ENCODE measurements at regions not wholly inside any gene's neighbourhood (a gene's known extent, or its start where the extent isn't known, plus 50 kb on each side); places are given as distances from the start of the nearest gene placed in this dataset.

DNA sequence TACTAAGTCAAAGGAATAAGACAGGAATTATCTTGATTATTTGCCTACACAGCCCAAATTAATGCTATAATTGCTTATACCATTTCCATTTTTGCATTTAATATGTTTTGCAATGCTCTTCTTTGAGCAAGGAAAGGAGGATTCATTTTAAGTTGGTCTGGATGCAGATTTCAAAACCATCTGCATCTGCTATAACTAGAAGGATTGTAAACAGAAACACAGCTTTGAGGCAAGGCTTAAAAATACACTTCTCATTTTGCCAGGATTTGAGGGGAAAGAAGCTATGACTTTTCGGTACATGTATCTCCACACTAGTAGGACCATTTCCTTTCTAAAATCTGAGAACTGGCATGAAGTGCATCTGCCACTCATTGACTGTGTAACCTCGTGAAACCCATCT lies 95.9 kb upstream of the MTNR1B start:
- no peak overlapping the region for H3K4me3 Mint-ChIP-seq
- no peaks in the 10 kb centered on the region for H3K4me1 ChIP-seq (ENCODE audit: insufficient read depth)
- no peak for TF ChIP-seq STAT1 (IDR thresholded peaks at IDR 0.05; ENCODE audit: unreplicated experiment)
- TF ChIP-seq, protein P1, sequence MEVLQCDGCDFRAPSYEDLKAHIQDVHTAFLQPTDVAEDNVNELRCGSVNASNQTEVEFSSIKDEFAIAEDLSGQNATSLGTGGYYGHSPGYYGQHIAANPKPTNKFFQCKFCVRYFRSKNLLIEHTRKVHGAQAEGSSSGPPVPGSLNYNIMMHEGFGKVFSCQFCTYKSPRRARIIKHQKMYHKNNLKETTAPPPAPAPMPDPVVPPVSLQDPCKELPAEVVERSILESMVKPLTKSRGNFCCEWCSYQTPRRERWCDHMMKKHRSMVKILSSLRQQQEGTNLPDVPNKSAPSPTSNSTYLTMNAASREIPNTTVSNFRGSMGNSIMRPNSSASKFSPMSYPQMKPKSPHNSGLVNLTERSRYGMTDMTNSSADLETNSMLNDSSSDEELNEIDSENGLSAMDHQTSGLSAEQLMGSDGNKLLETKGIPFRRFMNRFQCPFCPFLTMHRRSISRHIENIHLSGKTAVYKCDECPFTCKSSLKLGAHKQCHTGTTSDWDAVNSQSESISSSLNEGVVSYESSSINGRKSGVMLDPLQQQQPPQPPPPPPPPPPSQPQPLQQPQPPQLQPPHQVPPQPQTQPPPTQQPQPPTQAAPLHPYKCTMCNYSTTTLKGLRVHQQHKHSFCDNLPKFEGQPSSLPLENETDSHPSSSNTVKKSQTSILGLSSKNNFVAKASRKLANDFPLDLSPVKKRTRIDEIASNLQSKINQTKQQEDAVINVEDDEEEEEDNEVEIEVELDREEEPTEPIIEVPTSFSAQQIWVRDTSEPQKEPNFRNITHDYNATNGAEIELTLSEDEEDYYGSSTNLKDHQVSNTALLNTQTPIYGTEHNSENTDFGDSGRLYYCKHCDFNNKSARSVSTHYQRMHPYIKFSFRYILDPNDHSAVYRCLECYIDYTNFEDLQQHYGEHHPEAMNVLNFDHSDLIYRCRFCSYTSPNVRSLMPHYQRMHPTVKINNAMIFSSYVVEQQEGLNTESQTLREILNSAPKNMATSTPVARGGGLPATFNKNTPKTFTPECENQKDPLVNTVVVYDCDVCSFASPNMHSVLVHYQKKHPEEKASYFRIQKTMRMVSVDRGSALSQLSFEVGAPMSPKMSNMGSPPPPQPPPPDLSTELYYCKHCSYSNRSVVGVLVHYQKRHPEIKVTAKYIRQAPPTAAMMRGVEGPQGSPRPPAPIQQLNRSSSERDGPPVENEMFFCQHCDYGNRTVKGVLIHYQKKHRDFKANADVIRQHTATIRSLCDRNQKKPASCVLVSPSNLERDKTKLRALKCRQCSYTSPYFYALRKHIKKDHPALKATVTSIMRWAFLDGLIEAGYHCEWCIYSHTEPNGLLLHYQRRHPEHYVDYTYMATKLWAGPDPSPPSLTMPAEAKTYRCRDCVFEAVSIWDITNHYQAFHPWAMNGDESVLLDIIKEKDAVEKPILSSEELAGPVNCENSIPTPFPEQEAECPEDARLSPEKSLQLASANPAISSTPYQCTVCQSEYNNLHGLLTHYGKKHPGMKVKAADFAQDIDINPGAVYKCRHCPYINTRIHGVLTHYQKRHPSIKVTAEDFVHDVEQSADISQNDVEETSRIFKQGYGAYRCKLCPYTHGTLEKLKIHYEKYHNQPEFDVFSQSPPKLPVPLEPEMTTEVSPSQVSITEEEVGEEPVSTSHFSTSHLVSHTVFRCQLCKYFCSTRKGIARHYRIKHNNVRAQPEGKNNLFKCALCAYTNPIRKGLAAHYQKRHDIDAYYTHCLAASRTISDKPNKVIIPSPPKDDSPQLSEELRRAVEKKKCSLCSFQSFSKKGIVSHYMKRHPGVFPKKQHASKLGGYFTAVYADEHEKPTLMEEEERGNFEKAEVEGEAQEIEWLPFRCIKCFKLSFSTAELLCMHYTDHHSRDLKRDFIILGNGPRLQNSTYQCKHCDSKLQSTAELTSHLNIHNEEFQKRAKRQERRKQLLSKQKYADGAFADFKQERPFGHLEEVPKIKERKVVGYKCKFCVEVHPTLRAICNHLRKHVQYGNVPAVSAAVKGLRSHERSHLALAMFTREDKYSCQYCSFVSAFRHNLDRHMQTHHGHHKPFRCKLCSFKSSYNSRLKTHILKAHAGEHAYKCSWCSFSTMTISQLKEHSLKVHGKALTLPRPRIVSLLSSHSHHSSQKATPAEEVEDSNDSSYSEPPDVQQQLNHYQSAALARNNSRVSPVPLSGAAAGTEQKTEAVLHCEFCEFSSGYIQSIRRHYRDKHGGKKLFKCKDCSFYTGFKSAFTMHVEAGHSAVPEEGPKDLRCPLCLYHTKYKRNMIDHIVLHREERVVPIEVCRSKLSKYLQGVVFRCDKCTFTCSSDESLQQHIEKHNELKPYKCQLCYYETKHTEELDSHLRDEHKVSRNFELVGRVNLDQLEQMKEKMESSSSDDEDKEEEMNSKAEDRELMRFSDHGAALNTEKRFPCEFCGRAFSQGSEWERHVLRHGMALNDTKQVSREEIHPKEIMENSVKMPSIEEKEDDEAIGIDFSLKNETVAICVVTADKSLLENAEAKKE (CRISPR knock-in tag; IDR thresholded peaks at IDR 0.05), result no peak
- TF ChIP-seq, protein P2, sequence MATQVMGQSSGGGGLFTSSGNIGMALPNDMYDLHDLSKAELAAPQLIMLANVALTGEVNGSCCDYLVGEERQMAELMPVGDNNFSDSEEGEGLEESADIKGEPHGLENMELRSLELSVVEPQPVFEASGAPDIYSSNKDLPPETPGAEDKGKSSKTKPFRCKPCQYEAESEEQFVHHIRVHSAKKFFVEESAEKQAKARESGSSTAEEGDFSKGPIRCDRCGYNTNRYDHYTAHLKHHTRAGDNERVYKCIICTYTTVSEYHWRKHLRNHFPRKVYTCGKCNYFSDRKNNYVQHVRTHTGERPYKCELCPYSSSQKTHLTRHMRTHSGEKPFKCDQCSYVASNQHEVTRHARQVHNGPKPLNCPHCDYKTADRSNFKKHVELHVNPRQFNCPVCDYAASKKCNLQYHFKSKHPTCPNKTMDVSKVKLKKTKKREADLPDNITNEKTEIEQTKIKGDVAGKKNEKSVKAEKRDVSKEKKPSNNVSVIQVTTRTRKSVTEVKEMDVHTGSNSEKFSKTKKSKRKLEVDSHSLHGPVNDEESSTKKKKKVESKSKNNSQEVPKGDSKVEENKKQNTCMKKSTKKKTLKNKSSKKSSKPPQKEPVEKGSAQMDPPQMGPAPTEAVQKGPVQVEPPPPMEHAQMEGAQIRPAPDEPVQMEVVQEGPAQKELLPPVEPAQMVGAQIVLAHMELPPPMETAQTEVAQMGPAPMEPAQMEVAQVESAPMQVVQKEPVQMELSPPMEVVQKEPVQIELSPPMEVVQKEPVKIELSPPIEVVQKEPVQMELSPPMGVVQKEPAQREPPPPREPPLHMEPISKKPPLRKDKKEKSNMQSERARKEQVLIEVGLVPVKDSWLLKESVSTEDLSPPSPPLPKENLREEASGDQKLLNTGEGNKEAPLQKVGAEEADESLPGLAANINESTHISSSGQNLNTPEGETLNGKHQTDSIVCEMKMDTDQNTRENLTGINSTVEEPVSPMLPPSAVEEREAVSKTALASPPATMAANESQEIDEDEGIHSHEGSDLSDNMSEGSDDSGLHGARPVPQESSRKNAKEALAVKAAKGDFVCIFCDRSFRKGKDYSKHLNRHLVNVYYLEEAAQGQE (IDR thresholded peaks at IDR 0.05; ENCODE audit: unreplicated experiment), result no peak
- TF ChIP-seq JUNB (IDR thresholded peaks at IDR 0.05; ENCODE audit: unreplicated experiment), result no peak
- no peak for TF ChIP-seq ZNF331 (CRISPR knock-in tag; IDR thresholded peaks at IDR 0.05; ENCODE audit: low read depth)
- TF ChIP-seq, protein P3, sequence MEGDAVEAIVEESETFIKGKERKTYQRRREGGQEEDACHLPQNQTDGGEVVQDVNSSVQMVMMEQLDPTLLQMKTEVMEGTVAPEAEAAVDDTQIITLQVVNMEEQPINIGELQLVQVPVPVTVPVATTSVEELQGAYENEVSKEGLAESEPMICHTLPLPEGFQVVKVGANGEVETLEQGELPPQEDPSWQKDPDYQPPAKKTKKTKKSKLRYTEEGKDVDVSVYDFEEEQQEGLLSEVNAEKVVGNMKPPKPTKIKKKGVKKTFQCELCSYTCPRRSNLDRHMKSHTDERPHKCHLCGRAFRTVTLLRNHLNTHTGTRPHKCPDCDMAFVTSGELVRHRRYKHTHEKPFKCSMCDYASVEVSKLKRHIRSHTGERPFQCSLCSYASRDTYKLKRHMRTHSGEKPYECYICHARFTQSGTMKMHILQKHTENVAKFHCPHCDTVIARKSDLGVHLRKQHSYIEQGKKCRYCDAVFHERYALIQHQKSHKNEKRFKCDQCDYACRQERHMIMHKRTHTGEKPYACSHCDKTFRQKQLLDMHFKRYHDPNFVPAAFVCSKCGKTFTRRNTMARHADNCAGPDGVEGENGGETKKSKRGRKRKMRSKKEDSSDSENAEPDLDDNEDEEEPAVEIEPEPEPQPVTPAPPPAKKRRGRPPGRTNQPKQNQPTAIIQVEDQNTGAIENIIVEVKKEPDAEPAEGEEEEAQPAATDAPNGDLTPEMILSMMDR (conservative IDR thresholded peaks at IDR 0.05; ENCODE audit: low read depth in 2 of 2), result no peak
- no peak for TF ChIP-seq CREB1 (CRISPR knock-in tag; IDR thresholded peaks at IDR 0.05; ENCODE audit: low read depth)
- no peak for TF ChIP-seq NANOG (IDR thresholded peaks at IDR 0.05; ENCODE audit: borderline replicate concordance)
- TF ChIP-seq EZH2phosphoT487 (IDR thresholded peaks at IDR 0.05; ENCODE audit: unreplicated experiment), result no peak
- no peak for TF ChIP-seq EZH2 (IDR thresholded peaks at IDR 0.05; ENCODE audit: low read depth, unreplicated experiment)
- TF ChIP-seq ZNF114 (CRISPR knock-in tag; IDR thresholded peaks at IDR 0.05), result no peak
- TF ChIP-seq, protein P4, sequence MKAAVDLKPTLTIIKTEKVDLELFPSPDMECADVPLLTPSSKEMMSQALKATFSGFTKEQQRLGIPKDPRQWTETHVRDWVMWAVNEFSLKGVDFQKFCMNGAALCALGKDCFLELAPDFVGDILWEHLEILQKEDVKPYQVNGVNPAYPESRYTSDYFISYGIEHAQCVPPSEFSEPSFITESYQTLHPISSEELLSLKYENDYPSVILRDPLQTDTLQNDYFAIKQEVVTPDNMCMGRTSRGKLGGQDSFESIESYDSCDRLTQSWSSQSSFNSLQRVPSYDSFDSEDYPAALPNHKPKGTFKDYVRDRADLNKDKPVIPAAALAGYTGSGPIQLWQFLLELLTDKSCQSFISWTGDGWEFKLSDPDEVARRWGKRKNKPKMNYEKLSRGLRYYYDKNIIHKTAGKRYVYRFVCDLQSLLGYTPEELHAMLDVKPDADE (IDR thresholded peaks at IDR 0.05), result no peak
- TF ChIP-seq POLR2AphosphoS5 (IDR thresholded peaks at IDR 0.05; ENCODE audit: low read depth), result no peak
- no peaks in the 10 kb centered on the region for H3K9me3 Mint-ChIP-seq
- H3K4me3 ChIP-seq, result no peak overlapping the region
- ATAC-seq (no peak), DNase-seq (ENCODE audit: low spot score) (no peak)
- peaks cover 9% of the 10 kb centered on the region for H3K4me1 Mint-ChIP-seq
- H4K20me1 ChIP-seq (replicated peaks; ENCODE audit: insufficient read depth), result no peaks in the 10 kb centered on the region
- H3K27me3 ChIP-seq (ENCODE audit: insufficient read depth), result no peaks in the 10 kb centered on the region
- H3K27ac Mint-ChIP-seq, result no peak overlapping the region
- H3F3A ChIP-seq (replicated peaks; ENCODE audit: low read depth), result no peaks in the 10 kb centered on the region
- H2AFZ ChIP-seq, result no peak overlapping the region
- no peak overlapping the region for H3K4me2 ChIP-seq
- no peaks in the 10 kb centered on the region for H3K9me2 ChIP-seq (ENCODE audit: insufficient read depth)
- H3K27me3 Mint-ChIP-seq (ENCODE audit: insufficient read depth, low read depth, poor library complexity), result no peaks in the 10 kb centered on the region
- no peak overlapping the region for H3K27ac ChIP-seq (ENCODE audit: low read depth)
- H3K36me3 Mint-ChIP-seq (ENCODE audit: low read depth), result no peaks in the 10 kb centered on the region; the same call in 2 of the 3 replicates
- no peaks in the 10 kb centered on the region for H3K36me3 ChIP-seq (ENCODE audit: insufficient read depth)
- H3K79me2 ChIP-seq (replicated peaks; ENCODE audit: insufficient read depth), result no peaks in the 10 kb centered on the region

All from GM23338 (cell line).